Right forelimb (tissue), 1 donor: ENCODE measurements at regions not wholly inside any gene's neighbourhood (a gene's known extent, or its start where the extent isn't known, plus 50 kb on each side); places are given as distances from the start of the nearest gene placed in this dataset.

ENCODE experiments used
- DNase-seq: peaks from one replicate; pipeline ENCODE4 v3.0.0-alpha.2; 2018

DNA sequence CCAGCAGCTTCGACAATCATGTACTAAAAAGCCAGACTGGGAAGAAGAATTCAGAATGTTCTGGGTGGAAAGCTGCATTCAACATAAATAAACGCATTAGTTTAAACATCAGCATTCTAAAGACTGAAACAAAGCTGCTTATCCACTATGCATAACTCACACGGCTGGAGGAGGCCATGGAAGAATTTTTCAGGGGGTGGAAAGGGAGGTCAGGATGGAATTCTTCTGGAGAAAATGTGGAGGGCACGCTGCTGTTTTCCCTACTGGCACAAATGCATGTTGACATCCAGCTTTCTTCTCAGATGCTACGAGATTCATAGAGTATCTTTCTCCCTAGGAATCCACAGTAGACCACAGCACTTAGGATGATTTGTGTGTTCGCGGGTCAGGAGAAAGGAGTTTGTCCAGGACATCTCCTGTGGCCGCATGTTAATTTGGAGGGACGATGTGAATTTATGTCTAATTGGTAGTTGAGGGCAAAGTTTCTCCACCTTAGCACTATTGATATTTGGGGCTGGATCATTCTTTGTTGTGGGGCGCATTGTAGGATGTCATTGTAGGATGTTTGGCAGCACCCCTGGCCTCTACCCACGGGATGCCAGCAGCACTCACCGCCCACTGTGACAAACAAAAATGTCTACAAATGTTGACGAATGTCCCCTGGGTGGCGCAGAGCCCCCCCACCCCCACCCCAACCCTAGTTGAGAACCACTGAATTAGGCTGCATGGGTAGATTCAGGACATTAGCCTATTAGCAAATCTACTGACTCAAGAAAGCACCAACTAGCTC is 86.5 kb upstream of the KAZN start:
- DNase-seq, result no peak

DNA sequence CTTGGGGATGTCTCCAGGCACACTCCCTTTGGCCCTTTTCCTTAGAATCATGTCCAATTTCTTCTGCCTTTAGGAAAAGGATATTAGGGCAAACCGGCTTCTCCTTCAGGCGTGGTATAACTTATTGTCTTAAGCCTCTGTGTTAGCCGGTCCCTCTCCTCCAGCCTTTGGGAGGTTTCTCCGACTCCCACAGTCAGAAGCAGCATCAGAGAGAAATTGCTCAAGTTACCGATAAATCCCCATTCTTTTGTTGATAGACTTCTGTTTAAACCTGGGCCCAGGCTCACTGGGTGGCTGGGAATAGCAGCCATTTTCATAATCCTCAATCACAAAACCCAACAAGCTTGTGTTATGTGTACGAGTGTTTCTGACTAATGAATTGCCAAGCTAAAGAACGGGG is 85.4 kb upstream of the KAZN start:
- no peak for DNase-seq

DNA sequence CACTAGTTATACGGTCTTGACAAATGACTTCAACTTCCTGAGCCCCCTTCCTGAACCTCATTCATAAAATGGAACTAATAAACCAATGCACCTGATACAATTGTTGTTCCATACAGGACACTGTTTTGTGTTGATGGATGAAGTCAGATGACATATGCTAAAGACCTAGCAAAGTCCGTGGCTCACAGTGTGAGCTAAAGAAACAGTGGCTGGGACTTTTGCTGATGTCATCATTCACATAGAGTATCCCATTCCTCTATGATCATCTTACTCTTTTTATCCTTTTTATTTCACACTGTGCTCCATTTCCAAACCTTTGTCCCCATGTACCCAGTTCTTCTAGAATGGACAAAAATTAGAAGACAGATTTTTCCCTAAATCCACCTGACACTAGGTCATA is 83.7 kb upstream of the KAZN start:
- no peak for DNase-seq

DNA sequence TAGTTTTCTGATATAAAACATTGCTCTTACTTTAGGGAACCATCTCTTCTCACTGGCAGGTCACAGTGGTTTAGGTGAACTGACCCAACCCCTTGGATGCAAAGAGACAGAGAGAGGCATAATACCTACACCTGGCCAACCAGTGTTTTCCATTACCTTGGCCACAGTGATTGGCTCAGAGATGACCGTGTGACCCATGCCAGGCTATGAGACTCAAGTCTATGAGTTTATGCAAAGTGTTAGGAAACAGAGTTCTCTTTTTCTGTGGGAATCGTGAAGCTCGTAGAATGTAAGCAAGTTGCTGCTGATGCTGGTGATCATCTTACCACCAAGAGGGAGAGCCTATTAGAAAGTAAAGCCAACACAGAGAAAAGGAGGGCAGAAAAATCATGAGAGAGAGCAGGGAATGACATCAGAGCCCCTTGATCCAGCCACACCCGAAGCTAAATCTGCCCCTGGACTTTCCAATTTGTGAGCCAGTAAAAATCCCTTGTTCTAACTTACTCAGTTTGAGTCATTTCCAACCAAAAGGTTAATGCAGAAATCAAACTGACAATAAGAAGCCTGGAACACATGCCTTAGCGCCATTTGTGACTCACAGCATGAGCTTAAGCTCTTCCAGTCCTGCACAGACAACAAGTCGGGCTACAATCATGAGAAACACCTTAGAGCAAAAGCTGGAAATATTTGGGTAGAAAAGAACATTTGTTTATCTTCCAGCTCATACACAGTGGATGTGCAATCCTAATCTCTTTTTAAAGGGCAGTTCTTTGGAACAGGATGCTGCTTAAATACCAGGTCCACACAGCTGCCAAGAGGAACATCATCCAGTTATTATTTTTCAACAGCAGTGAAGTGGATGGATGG is 81.3 kb upstream of the KAZN start:
- no peak for DNase-seq

DNA sequence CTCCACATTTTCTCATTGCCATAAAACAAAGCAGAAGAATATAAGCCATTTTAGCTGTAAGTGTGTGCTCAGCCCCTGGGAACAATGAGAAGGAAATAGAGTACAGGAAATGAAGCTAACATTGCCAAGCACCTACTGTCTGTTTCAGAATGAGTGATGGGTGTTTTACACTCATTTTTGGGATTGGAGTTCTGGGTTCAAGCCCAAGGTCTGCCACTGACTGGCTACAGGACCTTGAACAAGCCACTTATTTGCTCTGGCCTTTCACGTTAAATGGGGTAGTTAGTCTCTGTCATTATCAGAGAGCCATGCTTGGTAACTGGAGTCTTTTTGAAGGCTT is 80.7 kb upstream of the KAZN start:
- DNase-seq, result no peak

DNA sequence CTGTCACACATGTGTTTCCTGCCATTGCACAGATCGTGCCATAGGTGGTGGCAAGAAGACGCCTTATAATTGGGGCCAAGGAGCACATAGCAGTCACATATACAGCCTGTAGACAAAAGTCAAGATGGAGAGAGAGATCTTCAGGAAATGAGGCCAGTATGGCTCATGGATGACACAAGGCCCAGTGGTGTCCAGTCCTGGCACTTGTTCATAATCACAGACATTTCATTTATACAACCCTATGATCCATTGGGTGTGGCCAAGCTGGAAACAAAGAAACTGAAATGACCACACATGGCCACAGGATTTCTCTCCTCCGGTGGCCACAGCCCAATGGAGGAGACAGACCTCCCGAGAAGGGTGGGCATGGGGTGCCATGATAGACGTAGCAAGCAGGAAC is 78.5 kb upstream of the KAZN start:
- DNase-seq, result no peak

DNA sequence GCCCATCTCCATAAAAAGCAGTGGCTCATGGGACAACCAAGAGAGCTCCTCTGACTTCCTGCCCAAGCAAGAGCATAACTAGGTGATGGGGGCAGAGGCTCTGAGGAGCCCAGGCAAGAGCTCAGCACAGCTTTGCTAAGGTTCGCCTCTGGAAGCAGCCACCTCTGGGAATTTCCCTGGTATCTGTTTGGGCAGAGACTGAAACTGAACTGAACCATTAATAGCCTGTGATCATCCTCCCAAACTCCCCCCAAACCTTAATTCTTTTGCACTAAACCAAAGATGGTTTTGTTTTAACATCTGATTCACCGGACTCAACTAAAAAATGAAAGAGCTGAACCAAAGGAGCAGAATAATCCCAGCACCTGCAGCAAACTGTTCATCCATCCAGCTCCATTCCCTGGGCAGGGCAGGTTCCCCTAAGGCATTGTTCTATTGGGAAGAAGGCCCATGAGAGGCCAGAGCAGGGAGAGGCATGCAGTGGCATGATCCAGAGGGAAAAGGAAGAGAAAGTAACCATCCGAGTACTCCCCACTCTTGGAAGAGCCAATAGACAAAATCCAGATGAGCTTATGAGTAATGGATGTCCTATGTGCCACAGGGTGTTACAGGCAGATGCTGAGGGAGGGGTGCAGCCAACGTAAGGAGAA is 77.8 kb upstream of the KAZN start:
- DNase-seq, result no peak

DNA sequence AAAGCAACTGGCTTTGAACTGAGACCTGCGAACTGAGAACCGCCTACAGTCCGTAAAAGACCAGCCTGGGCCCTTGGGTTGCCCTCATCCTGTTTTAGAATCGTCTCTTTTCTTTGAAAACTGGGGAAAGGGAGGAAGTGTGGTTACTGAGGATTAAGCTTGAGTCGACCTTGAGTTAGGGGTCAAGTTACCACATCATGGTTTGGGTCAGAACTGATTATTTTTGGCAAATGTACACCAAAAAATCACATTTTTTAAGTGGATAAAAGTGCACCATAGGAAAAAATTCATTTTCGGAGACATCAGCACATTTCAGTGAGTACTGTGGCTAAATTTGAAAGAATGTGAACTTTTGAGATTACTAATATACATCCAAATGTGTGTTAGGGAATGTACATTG is 76.9 kb upstream of the KAZN start:
- DNase-seq, result no peak

DNA sequence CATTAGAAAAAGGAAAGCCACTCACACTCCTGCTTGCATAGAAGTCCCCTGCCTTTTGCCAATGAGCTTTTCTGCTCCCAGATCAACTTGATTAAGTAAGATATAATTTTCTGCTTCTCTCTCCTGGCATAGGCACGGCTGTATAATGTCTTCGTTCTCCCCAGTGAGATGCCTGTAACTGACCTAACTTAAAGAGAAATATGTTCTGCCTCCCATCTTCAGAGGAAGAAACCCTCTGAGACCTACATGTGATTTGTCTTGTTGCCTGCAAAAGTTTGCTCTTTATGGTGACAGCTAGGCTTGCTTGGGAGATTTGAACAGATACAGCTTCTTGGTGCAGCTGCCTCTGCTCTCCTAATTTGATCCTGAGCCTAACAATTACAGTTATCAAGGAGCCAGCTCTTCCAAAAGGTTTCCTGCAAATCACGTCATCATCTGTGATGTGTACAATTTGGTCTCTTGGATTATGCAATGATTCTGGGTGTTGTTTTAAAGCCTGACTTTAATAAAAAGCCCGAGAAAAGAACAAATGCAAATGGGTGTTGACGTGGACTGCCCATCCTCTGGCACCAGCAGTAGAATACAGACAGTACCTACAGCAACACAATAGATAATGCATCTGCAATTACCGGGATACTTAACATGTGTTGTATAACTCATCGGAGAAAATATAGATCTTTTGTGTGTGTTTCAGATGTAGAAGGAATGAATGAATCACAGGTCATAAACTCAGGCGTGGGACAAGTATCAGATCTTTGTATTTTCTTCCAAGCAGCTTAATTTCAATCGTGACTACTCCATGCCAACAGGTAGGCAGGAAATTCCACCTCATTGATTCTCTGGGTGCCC is 76.2 kb upstream of the KAZN start:
- DNase-seq, result no peak

DNA sequence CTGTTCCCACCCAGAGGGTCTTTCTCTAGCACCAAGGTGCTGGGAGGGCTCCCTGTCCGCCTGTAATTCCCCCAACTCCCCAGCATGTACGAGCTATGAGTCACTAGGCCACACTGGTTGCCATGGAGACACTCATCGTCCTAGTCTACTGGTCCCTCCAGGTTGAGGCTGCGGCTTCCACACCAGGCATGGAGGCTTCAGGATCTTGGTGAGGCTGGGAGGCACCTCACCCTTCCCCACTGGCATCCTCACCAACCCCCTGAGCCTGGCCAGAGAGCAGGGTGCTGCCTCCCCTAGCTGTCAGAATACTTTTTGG is 75.6 kb upstream of the KAZN start:
- no peak for DNase-seq

DNA sequence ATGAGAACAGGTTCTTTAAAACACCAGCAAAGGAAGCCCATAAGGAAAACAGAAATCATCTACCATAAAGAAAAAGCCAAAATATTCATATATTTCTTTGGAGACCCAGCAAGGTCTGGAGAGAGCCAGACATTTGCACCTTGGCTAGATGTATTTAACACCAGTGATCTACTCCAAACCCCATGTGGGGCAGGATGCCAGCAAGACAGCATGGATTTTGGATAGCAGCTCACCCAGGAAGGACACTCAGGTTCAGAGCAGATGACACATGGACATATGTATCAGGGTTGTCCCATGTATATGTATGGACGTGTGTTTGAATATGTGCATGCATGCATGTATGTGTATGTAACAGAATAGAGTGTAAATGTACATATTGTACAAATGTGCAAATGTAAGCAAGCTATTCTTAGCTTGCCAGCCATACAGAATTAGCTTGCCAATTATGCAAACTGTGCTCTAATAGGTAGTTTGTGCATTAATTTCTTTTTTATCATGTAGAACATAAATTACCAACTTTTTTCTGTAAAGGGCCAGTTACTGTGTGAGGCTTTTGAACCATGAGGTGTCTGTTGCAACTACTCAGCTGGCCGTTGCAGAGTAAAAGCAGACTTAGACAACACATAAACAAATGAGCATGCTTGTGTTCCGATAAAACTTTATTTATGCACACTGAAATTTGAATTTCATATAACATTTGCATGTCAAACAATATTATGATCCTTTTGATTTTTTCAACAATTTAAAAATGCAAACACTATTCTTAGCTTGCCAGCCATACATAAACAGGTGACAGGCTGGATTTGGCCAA is 73.5 kb upstream of the KAZN start:
- DNase-seq, result no peak

DNA sequence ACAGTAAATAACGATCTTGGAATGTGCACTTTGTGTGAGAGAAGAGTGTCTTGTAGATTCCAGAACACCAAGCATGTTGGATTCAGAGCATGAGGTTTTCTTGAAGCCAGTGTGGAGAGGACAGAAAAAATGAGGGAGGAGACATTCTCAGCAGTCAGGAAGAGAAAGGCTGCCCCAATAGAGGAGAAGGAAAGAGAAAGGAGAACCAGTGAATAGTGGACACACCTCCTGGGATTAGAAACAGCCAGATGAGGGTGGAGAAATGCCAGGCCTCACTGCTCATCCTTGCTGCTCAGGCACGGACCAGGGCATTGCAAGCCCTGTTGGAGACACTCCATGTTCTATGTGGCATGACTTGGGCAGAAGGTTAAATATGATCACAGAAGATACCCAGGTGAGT is 69.0 kb upstream of the KAZN start:
- DNase-seq, result no peak

DNA sequence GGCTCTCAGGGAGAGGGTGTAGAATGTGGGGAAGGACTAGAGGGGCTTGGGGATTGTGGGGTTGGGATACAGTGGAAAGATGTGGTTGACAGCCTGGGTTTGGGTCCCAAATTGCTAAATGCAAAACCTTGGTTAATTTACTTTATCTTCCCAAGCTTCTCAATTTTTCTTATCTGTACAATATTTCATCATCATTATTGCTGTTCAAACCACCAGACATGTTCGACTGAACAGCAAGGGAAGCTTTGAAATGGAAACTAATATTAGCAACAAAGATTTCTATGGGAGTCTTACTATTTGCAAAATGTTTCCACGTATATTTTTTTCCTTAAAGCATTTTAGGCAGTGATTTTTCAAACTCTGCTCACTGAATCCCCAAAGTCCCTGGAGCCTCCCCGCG is 67.0 kb upstream of the KAZN start:
- no peak for DNase-seq

DNA sequence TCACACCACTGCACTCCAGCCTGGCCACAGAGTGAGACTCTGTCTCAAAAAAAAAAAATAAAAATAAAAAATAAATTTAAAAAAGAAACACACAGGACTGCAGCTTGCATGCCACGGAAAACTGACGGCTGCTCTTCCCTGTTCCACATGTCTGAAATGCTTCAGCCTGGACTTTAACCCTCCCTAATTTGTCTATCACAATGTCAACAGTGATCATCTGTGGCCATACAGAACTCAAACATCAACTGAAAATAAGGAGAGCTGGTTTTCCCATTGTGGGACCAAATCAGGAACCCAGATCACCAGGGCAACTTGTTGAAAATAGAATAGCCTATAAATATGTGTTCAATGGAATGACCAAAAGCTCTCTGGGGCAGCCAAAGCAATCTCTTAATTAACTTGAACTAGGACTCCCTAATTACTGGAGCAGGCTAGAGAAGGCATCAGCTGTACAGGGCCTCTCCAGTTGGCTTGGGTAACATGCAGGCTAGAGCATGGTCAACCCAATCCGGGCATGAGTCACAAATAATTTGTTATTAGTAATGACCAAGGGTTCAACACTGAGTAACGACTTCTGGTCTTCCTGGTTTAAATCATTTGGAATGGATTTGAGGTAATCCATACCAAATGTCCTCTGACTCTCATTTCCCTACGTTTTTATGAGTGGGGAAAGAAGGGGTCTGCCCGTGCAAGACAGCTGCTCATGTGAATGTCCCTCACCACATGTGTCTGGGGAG is 62.7 kb upstream of the KAZN start:
- DNase-seq, result no peak

DNA sequence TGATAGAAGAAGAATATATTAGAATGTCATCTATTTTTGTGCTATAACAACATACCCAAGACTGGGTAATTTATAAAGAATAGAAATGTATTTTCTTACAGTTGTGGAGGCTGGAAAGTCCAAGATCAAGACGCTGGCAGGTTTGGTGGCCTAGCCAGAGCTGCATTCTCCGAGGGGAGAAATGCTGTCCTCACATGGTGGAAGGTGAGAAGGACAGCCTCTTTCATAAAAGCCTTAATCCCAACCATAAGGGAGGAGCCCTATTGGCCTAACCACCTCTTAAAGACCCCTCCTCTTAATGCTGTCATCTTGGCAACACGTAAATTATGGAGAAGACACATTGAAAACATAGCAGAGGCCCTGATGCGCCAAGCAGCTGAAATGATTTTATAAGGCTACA is 60.1 kb upstream of the KAZN start:
- no peak for DNase-seq

DNA sequence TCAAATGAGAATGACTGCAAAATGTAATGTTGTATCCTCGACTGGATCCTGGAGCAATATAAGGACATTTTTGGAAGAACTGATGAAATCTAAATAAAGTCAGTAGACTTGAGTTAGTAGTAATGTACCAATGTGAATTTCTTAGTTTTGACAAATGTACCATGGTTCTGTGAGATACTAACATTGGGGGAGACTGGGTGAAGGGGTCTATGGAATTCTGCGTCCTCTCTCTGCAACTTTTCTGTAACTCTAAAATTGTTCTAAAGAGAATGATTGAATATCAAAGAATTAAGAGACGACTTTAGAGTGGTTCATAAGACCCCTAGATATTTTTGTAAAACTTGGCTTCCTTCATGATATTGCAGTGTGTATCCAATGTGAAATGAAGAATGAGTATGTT is 59.2 kb upstream of the KAZN start:
- DNase-seq, result no peak

DNA sequence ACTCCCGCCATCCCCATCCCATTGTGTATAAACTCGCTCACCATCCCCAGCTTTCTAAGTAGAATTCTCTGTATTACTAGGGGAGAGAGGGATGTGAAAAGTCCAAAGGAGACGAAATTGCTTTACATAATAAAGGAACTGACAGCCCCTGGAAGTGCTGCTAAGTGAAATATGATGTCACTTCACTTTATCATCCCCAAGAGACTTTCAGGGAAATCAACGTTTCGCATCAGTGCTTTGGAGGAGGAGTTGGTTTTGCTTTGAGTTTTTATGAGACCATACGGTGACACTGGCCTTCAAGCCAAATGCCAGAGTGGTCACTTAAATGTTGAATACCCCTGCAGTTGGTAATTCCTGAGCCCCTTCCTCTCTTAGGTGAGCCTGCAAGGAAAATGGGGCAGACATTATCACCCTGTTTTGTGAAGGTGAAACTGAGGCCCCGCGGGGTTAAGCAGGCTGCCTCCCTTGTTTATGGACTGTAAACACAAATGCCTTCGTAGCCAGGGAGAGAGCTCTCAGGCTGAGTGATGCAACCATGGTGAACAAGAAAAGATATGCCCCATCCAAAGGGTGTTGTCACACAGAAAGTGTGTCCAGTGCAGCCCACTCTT is 58.4 kb upstream of the KAZN start:
- DNase-seq, result no peak

DNA sequence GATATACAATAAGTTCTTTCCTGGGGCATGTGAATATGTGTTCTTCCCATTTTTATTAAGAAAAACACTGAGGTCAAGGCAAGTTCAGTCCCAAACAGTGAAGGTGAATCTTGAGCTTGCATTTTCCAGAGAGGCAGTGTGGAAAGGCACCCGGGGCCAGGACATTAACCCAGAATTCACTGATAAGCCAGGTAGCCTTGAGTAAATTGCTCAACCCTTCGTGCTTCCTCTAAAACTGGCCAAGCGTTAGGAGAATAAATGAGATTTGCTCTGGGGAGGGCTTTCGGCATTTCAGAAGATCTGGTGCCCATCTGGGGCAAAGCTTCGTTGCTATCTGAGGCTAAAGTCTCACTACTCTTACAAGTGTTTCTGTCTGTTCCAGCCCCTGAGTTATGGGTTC is 57.1 kb upstream of the KAZN start:
- DNase-seq, result no peak

DNA sequence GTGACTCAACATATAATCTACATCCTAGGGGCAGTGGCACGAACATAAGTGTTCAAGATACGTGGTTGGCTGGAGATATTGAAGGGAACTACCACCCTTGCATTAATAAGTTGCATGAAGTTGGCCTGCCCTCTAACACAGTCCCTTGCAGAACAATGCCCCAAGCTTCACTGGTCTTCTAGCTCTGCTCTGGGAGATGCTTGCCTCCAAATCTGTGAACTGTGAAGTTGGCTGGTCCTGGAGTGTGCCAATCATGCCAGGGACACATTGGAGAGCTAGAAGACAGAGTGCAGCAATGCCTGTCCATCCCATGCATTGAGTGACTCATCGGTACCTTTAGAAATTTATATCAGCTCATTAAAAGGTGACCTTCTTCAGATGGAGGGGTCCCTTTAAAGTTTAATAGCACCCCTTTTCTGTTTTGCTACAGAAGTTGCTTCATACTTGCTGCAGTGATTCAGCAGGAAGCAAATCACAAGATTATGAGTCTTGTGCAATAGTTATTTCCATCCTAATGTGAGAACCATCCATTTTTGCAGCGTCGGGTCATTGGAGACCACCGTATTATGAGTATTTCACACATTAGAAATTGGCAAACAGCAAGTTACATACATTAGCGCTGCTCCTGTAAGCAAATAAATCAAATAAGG is 55.2 kb upstream of the KAZN start:
- DNase-seq, result no peak

DNA sequence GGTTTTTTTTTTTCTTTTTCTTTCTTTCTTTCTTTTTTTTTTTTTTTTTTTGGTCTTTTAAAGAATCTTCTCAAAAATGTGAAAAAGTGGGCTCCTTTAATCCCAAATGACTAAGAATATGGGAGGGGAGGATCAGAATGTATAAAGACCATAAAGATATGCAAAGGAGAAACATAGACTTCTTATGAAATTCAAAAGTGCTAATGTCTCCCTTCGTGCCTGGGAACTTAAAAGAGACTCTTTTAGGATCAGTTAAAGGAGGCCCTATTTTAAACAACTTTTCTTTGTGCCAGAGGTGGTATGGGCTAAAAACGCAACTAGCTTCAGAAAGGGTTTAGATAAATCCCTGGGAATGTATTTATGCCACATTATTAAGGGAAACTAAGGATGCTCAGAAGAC is 54.2 kb upstream of the KAZN start:
- no peak for DNase-seq
